Astrocyte (in vitro differentiated cells and primary cell): ENCODE measurements at regions not wholly inside any gene's neighbourhood (a gene's known extent, or its start where the extent isn't known, plus 50 kb on each side); places are given as distances from the start of the nearest gene placed in this dataset.

ENCODE experiments used
- EZH2 ChIP-seq: IDR thresholded peaks from 2 replicates; pipeline ENCODE4 v1.6.1; 2012; ENCODE audit warnings: mild to moderate bottlenecking, low read length, inconsistent platforms; ENCODE audit not compliant: insufficient read depth
- TF ChIP-seq, protein P1 (sequence below): IDR thresholded peaks from 2 replicates; pipeline ENCODE4 v1.5.1; 2011; ENCODE audit warnings: low read depth, mild to moderate bottlenecking, inconsistent platforms, low read length, moderate library complexity; ENCODE audit not compliant: insufficient read depth

DNA sequence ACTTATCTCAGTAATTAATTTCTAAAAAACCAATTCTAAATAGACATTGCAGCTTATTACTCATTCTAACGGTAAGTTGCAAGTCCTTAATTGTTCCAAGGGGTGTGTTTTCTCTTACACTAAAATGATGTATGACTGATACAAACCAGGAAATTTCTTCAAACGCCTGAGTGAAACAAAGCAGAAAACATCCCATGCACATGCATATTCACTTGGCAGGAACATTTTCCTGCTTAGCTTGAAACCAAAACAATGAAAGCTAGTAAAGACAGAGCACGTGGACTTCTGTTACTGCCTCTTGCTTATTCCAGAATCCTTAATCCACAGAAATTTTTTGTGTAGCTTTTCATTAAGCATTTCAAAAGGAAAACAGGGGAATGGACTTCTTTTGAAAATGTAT is 187.7 kb downstream of the MTERF1 start:
- TF ChIP-seq, protein P1, sequence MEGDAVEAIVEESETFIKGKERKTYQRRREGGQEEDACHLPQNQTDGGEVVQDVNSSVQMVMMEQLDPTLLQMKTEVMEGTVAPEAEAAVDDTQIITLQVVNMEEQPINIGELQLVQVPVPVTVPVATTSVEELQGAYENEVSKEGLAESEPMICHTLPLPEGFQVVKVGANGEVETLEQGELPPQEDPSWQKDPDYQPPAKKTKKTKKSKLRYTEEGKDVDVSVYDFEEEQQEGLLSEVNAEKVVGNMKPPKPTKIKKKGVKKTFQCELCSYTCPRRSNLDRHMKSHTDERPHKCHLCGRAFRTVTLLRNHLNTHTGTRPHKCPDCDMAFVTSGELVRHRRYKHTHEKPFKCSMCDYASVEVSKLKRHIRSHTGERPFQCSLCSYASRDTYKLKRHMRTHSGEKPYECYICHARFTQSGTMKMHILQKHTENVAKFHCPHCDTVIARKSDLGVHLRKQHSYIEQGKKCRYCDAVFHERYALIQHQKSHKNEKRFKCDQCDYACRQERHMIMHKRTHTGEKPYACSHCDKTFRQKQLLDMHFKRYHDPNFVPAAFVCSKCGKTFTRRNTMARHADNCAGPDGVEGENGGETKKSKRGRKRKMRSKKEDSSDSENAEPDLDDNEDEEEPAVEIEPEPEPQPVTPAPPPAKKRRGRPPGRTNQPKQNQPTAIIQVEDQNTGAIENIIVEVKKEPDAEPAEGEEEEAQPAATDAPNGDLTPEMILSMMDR, result no peak
- no peak for TF ChIP-seq EZH2
